ENCODE measurements at regions not wholly inside any gene's neighbourhood (a gene's known extent, or its start where the extent isn't known, plus 50 kb on each side); places are given as distances from the start of the nearest gene placed in this dataset.
"Not testable (repeated sequence)": the region's sequence is repeated elsewhere in the genome, so short reads cannot be mapped to it uniquely, and the experiment has no call there.

DNA sequence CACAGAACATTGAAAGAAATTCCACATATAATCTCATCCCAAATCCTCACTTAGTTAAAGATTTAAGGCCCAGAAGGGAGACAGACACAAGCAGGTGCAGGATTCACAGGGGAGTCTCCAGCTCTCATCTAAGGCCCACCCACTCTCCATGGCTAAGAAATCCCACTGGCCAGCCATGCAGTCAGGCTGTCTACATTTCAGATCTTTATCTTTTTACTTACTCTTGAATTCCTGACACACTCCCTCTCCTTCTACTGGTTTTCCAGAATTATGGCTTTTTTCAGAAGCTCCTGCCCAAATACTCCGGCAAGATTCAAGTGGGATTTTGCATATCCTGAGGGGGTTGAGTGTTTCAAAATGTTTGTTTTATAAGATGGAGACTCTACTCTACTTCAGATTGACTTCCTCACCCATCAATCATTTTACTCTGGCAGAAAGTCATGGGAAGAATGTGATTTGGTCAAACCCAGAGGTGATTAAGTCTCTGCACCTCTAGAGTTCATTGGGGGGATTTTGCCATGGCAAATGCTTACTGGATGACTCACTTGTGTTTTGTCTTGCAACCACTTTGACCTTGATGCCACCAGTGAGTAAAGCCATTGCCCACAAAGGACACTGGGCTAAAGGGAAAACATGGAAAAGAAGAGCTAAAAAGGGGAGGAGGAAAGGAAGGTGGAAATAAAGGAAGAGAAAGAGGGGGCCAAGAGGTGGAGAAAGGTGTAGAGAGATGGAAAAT lies 688.8 kb upstream of the SALL1 start:
- CTCF ChIA-PET = interaction anchor here (0.6 to 1.5 kb wide), 2 partner anchors 22 to 72 kb away, joined by 3 to 5 read pairs; no protein-coding TSS in a partner anchor
- no peak overlapping the region for H3K4me3 Mint-ChIP-seq (ENCODE audit: low read depth, unreplicated experiment)
- no peaks in the 10 kb centered on the region for H3K36me3 Mint-ChIP-seq (ENCODE audit: insufficient read depth, unreplicated experiment)
- H3K4me1 Mint-ChIP-seq (ENCODE audit: low read depth, unreplicated experiment) = peaks cover 26% of the 10 kb centered on the region
- intact Hi-C loops (cut with micrococcal nuclease; ENCODE audit: unreplicated experiment) = no loop called here
- H3K27ac Mint-ChIP-seq (ENCODE audit: unreplicated experiment) = no peak overlapping the region
- TF ChIP-seq, protein P1, sequence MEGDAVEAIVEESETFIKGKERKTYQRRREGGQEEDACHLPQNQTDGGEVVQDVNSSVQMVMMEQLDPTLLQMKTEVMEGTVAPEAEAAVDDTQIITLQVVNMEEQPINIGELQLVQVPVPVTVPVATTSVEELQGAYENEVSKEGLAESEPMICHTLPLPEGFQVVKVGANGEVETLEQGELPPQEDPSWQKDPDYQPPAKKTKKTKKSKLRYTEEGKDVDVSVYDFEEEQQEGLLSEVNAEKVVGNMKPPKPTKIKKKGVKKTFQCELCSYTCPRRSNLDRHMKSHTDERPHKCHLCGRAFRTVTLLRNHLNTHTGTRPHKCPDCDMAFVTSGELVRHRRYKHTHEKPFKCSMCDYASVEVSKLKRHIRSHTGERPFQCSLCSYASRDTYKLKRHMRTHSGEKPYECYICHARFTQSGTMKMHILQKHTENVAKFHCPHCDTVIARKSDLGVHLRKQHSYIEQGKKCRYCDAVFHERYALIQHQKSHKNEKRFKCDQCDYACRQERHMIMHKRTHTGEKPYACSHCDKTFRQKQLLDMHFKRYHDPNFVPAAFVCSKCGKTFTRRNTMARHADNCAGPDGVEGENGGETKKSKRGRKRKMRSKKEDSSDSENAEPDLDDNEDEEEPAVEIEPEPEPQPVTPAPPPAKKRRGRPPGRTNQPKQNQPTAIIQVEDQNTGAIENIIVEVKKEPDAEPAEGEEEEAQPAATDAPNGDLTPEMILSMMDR (IDR thresholded peaks at IDR 0.05; ENCODE audit: unreplicated experiment) = no peak
- no TSS peak for BruUV-seq (replicated peaks)
- peak; percentile 50 for DNase-seq
- H3K27me3 Mint-ChIP-seq (ENCODE audit: unreplicated experiment) = no peaks in the 10 kb centered on the region
- peaks cover 5% of the 10 kb centered on the region for H3K9me3 Mint-ChIP-seq (ENCODE audit: low read depth, unreplicated experiment)

DNA sequence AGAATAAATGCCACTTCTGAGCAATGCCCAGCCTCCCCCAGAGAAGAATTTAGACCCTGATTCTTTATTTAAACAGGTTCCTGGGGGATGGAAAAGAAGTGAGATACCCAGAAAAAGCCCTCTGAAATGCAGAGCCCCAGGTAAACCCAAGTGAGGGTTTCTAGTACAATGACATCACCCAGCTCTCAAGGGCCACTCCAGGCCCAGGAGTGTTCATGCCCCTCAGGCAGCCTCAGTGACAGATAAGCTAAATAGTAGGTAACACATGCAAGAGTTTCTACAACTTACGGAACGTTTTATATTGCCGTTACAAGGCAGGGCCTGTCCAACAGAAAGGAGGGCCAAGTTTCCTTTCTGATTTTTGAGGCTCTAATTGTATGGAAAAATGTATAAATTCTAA lies 683.7 kb upstream of the SALL1 start:
- H3K4me3 Mint-ChIP-seq (ENCODE audit: low read depth, unreplicated experiment) = no peak overlapping the region
- no peaks in the 10 kb centered on the region for H3K27me3 Mint-ChIP-seq (ENCODE audit: unreplicated experiment)
- CTCF ChIA-PET = interaction anchor here (0.6 to 0.9 kb wide), 2 partner anchors 15 to 67 kb away, joined by 3 to 4 read pairs; no protein-coding TSS in a partner anchor
- TF ChIP-seq, protein P1 (IDR thresholded peaks at IDR 0.05; ENCODE audit: unreplicated experiment) = no peak
- peaks cover 6% of the 10 kb centered on the region for H3K9me3 Mint-ChIP-seq (ENCODE audit: low read depth, unreplicated experiment)
- no peak for DNase-seq
- intact Hi-C loops (cut with micrococcal nuclease; ENCODE audit: unreplicated experiment) = no loop called here
- H3K27ac Mint-ChIP-seq (ENCODE audit: unreplicated experiment) = no peak overlapping the region
- H3K36me3 Mint-ChIP-seq (ENCODE audit: insufficient read depth, unreplicated experiment) = no peaks in the 10 kb centered on the region
- no TSS peak for BruUV-seq (replicated peaks)
- H3K4me1 Mint-ChIP-seq (ENCODE audit: low read depth, unreplicated experiment) = peaks cover 31% of the 10 kb centered on the region

DNA sequence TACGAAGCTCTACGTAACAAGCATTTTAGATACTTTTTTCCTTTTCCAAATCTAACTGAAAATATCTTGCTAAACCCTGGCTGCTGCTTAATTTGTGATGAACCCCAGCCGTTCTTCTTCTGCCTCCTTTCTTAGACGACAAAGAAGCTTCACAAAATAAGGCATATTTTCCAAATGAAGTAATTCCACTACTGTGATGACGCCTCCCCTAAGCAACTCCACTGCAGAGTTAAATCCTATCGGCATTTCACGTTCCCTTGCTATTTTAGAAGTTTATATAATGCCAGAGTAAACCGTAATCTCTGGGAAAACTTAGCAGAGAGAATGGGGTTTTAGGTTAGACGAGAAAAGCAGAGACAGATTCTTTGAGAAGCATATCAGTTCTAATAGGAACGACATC lies 683.1 kb upstream of the SALL1 start:
- Mint-ChIP-seq H3K9me3 (ENCODE audit: low read depth, unreplicated experiment) (peaks cover 7% of the 10 kb centered on the region), H3K4me1 (ENCODE audit: low read depth, unreplicated experiment) (peaks cover 24% of the 10 kb centered on the region), H3K27ac (ENCODE audit: unreplicated experiment) (no peak overlapping the region), H3K36me3 (ENCODE audit: insufficient read depth, unreplicated experiment) (no peaks in the 10 kb centered on the region), H3K4me3 (ENCODE audit: low read depth, unreplicated experiment) (no peak overlapping the region), H3K27me3 (ENCODE audit: unreplicated experiment) (no peaks in the 10 kb centered on the region)
- no peak for DNase-seq
- TF ChIP-seq, protein P1 (IDR thresholded peaks at IDR 0.05; ENCODE audit: unreplicated experiment) = no peak
- no TSS peak for BruUV-seq (replicated peaks)
- CTCF ChIA-PET = interaction anchor here (0.9 to 1.4 kb wide), 2 partner anchors 14 to 17 kb away, joined by 3 read pairs; no protein-coding TSS in a partner anchor
- intact Hi-C loops (cut with micrococcal nuclease; ENCODE audit: unreplicated experiment) = no loop called here

DNA sequence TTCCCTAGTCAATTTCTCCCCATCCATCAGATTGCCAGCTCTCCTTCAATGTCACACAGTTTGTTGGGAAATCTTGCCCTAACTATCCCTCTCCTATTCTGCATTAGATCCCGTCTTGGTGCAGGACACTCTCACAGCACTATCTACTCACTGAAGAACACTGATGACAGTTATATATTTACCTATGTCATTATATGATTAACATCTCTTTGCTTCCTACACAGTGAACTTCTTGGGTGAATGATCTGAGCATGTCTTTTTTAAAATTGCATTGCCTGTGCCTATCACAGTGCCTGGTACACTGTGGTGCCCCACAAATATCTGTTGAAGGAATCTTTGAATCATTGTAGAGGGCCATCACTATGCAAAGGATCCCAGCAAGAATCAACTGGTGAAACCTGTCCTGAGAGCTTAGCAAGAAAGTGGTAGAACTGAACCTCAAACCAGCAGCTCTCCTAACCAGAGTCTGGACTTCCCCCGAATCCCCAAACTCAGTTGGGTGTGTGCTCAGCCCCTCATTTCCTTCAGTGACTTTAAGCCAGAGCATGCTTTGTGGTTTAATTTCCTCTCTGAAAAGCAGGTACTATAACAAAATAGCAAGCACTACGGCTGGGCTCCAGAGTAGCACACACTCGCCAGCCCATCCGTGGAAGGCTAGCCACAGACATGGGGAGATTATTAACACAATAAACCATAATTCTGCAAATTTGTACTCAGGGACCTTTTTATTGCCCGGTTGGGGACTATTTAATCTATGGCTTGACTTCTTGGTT lies 680.7 kb upstream of the SALL1 start:
- H3K4me3 Mint-ChIP-seq (ENCODE audit: low read depth, unreplicated experiment) = peak overlapping the region; percentile 19
- peaks cover 7% of the 10 kb centered on the region for H3K9me3 Mint-ChIP-seq (ENCODE audit: low read depth, unreplicated experiment)
- CTCF ChIA-PET = no interaction called here
- DNase-seq = no peak
- H3K4me1 Mint-ChIP-seq (ENCODE audit: low read depth, unreplicated experiment) = peaks cover 21% of the 10 kb centered on the region
- TF ChIP-seq, protein P1 (IDR thresholded peaks at IDR 0.05; ENCODE audit: unreplicated experiment) = no peak
- no TSS peak for BruUV-seq (replicated peaks)
- H3K27ac Mint-ChIP-seq (ENCODE audit: unreplicated experiment) = peak overlapping the region; percentile 24
- intact Hi-C loops (cut with micrococcal nuclease; ENCODE audit: unreplicated experiment) = loop anchor here (2.0 kb wide), 1 partner anchor 49 kb away; no protein-coding TSS in a partner anchor
- no peaks in the 10 kb centered on the region for H3K27me3 Mint-ChIP-seq (ENCODE audit: unreplicated experiment)
- no peaks in the 10 kb centered on the region for H3K36me3 Mint-ChIP-seq (ENCODE audit: insufficient read depth, unreplicated experiment)

DNA sequence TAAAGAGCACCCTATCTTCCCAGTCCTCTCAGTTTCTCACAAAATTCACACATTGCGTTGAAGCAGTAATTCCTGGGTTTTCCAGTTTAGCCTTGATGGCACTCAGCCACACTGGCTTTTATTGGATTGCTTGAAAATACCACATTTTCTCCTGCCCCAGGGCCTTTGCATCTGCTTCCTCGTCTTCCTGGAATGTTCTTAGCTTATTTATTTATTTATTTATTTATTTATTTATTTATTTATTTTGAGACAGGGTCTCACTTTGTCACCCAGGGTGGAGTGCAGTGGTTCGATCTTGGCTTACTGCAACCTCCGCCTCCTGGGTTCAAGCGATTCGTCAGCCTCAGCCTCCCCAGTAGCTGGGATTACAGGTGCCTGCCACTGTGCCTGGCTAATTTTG lies 680.0 kb upstream of the SALL1 start:
- BruUV-seq (replicated peaks); H3K27ac Mint-ChIP-seq (ENCODE audit: unreplicated experiment); intact Hi-C loops (cut with micrococcal nuclease; ENCODE audit: unreplicated experiment); H3K9me3 Mint-ChIP-seq (ENCODE audit: low read depth, unreplicated experiment); DNase-seq; H3K27me3 Mint-ChIP-seq (ENCODE audit: unreplicated experiment); CTCF ChIA-PET; H3K36me3 Mint-ChIP-seq (ENCODE audit: insufficient read depth, unreplicated experiment); H3K4me3 Mint-ChIP-seq (ENCODE audit: low read depth, unreplicated experiment): not testable (repeated sequence)
- peaks cover 21% of the 10 kb centered on the region for H3K4me1 Mint-ChIP-seq (ENCODE audit: low read depth, unreplicated experiment)

Measured in Calu3 (cell line).